ENCODE measurements at regions not wholly inside any gene's neighbourhood (a gene's known extent, or its start where the extent isn't known, plus 50 kb on each side); places are given as distances from the start of the nearest gene placed in this dataset.
"Not testable (repeated sequence)": the region's sequence is repeated elsewhere in the genome, so short reads cannot be mapped to it uniquely, and the experiment has no call there.

DNA sequence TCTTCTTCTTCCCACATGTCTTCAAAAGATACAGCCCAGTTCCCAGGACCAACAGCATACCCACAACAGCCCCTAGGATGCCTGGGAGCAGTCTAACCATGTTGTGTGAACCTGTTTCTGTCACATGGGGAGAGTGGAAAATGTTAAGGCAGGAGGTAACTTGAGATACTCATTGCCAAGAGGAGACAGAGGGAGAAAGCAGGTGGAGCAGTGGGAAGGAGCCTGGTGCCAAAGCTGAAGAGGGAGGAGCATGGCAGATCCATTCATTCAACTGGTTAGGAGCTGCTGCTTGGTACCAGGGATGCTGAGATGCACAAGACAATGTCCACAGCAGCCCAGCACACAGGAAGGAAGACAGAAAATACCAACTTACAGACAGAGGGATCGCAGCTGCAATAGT, 149.8 kb upstream of the ETV3 start:
- DNase-seq: no peak

DNA sequence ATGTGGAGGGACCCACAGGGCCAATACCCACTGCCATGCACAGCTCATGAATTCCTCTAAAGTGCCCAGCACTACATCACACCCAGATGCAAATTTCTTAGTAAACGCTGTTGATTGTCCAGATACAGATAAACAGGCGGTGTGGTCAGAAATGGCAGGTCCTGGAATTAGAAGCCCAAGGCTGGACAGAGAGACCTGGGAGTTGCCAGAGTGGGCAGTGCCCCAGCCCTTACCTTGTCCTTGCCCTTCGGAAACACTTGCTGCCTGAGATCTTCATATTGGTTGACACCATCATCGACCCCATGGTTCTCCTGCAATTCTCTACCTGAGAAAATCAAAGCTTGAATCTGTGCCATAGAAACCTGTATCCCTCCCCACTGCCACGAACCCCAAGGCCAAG, 149.3 kb upstream of the ETV3 start:
- no peak for DNase-seq

DNA sequence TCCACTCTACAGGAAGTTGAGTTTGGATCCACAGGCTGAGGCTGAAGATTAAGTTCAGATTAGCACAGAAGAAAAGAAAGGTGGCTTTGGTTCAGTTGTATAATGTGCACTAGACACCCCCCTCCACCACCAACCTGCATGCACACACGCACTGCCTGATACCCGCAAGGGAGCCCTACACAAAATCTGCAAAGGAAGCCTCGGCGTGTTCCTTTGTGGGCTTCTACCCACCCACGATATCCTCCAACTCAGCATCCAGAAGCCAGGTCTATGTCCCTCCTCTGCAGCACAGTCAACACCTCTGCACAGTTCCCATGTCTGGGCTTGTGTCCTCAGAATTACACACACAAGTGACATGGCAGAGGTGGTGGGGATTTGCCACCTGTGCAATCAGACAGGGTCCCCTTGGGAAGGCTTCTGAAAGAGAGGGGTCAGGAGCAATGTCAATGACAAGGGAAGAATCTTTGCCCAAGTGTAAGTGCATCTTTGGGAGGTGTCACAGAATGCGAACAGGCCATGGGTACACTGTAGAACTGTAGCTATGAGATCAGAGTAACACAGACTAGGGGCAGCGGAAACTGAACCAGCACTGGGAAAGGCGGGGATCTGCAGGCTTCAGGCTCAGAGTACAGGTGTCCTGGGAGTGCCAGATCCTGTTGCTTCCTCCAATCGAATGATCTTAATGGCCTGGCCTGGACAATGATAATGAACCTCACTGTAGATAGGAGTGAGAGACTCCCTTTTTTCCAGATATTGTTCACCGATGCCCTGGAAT, 148.6 kb upstream of the ETV3 start:
- DNase-seq: no peak

DNA sequence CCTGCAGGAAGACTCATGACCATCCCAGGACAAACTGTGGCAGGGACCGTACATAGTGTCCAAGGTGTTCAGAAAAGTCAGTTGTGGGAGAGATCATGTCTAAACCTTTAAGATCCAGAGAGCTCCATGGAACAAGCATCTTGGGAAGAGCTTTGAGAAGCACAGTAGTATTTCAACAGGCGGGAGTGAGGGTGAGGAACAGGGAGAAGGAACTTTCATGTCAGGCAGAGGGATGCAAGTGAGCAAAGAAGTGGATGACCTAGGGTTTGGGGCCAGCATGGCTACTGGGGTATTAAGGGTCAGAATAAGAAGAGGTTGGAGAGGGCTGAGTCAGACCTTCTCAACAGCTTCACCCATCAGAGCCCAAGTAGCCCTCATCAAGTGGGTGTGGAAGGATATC, 147.9 kb upstream of the ETV3 start:
- DNase-seq: no peak

DNA sequence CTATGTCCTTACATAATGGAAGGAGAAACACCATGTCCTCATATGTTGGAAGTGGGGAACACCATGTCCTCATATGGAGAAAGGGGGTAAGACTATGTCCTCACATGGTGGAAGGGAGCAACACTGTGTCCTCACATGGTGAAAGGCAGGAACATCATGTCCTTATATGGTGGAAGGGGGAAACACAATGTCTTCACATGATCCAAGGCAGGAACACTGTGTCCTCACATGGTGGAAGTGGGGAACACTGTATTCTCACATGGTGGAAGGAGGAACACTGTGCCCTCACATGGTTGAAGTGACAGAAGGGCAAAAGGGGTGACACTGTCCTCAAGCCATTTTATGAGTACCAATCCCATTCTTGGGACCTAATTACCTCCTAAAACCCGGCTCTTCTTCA, 146.3 kb upstream of the ETV3 start:
- no peak for DNase-seq

DNA sequence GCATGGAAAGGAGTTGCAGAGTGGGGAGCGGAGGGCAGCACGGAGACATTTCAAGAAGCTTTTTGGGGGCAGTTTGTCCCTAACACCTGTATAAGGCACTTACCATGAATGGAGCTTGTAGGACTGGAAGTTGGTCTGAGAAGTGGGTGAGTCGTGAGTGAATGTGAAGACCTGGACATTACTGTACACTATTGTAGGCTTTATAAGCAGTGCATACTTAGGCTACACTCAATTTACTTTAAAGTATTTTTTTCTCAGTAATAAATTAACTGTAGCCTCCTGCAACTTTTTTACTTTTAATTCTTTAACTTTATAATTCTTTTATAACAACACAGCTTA, 141.6 kb upstream of the ETV3 start:
- no peak for DNase-seq

DNA sequence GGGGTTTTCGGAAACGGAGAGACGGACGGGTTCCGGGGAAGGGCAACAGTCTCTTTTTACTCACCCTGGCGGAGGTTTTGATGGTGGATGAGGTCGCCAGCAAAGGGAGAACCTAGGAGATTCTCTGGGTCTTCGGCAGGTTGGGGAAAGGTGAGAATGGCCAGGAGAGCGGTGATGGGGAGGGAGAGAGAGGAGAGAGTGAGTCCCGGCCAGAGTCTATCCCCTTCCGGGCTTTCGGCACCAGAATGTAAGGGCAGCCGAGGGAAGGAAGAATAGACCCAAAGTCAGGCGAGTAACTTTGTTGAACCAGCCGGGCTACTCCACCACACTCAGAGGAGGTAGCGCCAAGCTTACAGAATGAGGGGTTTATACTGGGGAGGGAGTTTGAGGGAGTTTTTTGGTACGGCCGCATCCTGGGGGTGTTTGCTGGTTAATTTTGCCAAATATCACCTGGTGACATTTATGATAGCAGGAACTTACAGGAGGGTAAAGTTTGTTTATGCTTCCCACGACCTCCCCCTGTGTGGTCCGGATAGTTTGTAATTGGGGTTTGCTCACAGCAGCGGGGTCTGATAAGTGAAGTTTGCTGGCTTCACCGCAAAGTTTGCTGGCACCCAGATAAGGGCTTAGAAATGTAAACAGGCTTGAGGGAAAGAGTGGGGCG, 141.1 kb upstream of the ETV3 start:
- no peak for DNase-seq

DNA sequence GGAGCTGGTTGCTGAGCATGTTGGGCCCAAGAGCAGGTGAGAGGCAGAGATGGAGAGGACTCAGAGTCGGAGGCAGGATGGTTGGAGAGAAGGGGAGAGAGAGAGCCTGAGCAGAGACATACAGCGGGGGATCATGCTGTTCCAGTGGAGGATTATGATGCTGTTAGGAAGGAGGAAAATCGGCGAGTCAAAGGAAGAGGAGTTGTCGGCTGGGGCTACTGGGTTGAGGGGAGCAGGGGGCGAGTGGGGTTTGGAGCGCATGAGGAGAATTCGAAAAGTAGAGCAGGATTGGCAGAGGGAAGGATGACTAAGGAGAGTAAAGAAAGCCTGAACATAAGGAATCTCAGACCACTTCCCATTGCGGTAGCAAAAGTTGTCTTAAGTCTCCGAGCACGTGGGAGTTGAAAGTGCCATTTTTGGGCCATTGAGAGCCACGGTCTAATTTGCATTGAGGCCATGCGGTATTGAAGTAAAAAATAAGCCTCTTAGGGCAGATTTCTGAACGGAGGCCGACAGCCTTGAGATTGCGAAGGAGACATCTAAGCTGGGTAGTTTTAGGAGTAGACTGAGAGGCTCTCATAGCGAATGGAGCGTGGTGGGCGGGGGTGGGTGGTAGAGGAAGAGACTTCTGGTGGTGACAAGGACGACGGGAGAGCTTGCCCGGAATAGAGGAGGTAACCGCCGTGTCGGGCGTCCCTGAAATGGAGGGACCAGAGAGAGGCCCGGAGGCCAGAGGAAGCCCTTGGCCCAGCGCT, 140.4 kb upstream of the ETV3 start:
- no peak for DNase-seq

DNA sequence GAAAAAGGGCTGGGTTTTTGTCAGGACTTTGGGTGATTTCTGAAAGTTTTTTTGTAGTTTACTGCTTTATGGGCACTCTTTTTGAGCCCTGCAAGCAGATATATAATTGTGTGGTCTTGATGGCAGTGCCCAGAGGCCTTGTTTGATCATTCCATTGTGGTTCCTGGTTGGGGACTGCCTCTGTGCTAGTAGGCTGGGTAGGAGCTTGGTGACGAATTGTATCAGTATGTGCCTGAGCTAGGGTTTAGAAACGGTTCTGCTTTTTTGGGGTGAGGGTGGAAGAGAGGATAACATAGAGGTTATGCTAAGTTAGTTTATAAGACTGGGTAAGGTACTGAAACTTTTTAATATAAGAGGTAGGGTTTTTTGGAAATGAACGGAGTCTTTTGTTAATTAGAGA, 139.7 kb upstream of the ETV3 start:
- DNase-seq: no peak

DNA sequence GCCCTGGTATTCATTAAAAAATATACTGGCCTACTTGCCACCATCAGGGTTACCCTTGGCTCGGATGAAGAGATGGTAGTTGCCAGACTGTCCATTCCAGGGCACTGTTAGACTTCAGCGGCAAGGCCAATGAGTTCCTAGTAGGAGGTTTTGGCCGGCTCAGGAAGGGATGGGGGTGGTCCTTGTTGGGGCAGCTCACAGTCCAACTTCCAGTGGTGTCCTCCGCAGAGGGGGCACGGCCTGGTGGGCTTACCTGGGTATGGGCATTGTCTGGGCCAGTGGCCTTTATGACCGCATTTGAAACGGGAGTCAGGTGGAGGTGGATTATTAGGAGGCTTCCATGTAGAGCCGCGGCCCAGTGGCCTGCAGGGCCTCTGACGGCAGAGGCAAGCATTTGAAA, 139.1 kb upstream of the ETV3 start:
- DNase-seq: no peak

DNA sequence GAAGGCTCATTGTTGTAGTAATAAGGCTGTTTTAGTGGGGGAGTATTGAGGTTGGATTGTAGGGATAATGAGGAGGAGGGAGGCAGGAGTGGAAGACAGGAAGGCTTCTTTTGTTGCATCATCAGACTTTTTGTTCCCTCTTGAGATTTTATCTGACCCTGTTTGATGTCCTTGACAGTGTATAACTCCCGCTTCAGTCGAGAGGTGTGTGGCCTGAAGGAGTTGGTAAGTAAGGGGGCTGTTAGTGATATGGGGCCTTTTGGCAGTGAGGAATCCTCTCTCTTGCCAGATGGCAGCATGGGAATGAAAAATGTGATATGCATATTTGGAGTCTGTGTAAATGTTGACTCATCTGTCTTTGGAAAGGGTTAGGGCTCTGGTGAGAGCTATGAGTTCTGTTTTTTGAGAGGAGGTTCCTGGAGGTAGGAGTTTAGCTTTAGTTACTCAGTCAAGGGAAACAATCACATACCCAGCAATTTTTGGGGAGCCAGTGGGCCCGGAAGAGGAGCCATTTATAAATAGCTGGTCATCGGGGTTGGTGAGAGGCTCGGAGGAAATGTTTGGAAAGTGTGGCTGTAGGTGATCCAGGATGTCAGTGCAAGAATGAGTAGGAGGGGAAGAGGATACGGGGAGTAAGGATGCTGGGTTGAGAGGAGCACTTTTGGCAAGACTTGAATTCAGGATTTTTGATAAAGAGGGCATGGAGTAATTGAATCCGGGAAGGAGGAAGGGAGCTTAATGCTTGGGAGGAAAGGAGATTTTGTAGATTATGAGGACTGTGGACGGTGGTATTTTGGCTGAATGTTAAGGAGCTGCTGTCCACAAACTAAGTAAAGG, 136.7 kb upstream of the ETV3 start:
- no peak for DNase-seq

DNA sequence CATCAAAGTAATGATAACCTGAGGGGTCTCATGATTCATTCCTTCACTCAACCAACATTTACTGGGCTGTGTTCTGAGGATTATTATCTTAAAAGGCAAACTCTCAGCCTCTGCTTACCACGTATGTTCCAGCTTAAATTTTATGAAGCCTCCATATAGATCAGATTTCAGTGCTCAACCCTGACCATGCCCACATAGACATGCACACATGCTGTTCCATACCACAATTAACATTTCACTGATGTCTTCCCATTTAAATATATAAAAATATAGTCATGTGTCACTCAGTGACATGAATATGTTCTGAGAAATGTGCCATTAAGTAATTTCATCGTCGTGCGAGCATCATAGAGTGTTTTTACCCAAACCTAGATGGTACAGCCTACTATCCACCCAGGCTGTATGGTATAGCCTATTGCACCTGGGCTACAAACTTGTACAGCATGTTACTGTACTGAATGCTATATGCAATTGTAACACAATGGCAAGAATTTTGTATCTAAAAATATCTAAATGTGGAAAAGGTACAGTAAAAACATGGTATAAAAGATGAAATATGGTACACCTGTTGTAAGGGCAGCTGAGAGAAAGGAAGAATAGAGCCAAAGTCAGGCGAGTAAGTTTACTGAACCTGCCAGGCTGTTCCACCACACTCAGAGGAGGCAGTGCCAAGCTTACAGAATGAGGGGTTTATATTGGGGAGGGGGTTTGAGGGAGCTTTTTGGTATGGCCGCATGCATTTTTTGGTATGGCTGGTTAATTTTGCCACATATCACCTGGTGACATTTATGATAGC, 134.7 kb upstream of the ETV3 start:
- no peak for DNase-seq

DNA sequence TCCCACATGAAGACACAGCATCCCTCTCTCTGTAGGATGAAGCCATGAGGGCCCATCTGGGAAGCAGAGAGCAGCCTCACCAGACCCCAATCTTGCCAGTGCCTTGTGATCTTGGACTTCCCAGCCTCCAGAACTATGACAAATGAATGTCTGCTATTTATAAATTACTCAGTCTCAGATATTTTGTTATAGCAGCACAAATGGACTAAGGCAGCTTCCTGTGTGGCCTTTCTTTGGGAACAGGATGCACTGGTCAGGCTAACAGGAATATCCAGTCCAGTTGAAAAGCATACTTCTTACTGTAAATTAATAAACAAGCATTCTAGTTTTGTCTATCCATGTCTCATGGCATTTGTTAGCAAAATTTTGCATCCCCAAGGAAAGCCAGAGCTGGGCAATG, 134.1 kb upstream of the ETV3 start:
- no peak for DNase-seq

DNA sequence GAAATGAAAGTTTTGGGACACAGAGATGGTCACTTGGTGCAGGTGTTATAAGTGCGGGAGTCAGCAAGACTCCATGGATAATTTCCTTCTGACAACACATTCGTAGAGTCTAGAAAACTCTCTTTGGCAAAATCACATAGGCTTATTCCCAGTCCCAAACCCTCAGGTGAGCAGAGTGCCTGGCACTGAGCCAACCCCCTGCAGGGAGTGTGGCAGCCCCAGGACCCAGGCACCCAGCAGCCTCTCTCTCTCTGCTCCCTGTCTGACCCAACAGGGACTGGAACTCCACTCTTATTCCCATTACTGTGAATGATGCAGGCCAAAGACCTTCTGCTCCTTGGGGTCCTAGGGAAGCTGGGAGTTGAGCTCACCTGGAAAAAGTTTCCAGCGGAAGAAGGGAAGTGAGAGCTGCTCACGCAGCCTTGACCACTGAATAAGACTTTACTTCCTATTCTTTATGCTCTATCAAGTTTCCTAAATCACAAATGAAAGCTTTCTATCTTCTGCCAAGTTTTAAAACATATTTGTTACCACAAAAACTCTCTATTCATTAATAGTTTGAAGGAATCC, 132.6 kb upstream of the ETV3 start:
- DNase-seq: no peak

DNA sequence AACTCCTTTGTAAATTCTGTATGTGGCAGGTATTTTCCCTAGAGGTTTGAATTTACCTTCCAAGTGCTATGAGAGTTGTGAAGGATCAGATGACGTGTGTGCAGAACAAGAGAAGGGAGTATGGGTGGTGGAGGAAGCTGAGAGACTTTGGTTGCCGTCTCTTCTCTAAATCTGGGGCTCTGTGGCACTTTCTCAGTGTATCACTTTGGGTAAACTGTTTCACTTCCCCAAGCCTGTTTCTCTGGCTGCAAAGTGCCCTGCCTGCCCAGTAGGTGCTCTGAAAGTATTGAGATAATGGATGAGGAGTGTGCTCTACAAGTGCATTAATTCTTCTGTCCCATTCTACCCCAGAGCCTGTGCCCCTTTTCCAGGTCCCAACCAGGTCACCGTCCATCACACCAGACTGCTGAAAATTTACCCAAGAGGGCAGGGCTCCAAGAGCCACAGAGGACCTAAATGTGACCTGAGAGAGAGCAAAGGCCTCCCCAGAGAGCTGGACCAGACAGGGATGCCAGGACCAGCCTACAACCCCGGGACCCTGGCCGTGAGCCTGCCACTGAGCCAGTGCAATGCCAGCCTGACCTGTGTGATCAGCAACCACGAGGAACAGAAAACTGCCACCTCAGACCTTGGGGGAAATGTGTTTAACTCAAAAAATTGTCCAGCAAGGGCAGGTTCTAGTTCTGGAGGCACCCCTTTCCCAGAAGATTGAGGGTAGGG, 131.6 kb upstream of the ETV3 start:
- no peak for DNase-seq

DNA sequence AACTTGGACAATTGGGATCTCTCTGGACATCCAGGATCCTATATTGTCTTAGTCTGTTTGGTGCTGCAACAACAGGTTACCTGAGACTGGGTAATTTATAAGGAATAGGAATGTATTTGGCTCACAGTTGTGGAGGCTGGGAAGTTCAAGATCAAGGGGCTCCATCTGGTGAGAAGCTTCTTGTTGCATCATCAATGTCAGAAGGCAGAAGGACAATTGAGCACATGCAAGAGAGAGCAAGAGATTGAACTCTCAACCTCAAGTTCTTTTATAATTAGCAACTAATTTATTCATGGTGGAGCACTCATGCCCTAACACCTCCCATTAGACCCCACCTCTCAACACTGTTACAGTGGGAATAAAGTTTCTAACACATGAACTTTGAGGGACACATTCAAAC, 124.7 kb upstream of the ETV3 start:
- DNase-seq: no peak

DNA sequence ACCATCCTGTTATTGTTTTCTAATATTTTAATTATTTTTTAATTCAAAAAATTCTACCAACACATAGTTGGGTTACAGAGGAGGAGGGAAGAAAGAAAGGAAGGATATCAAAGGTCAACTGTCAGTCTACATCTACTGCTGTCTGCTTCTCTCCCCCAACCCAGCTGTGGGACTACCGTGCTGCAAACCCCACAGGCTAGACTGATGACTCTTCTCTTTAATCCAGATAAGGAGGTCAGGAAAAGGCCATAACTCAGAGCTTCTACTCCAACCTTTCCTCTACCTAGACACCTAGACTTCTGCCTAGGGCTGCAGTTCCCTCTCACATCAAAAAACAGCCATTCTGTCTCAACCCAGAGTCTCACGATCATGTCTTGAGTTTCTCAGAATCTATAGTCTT, 124.2 kb upstream of the ETV3 start:
- DNase-seq: no peak

DNA sequence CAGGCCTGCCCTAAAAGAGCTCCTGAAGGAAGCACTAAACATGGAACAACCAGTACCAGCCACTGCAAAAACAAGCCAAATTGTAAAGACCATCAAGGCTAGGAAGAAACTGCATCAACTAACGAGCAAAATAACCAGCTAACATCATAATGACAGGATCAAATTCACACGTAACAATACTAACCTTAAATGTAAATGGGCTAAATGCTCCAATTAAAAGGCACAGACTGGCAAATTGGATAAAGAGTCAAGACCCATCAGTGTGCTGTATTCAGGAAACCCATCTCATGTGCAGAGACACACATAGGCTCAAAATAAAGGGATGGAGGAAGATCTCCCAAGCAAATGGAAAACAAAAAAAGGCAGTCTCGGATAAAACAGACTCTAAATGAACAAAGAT, 117.7 kb upstream of the ETV3 start:
- DNase-seq: not testable (repeated sequence)

DNA sequence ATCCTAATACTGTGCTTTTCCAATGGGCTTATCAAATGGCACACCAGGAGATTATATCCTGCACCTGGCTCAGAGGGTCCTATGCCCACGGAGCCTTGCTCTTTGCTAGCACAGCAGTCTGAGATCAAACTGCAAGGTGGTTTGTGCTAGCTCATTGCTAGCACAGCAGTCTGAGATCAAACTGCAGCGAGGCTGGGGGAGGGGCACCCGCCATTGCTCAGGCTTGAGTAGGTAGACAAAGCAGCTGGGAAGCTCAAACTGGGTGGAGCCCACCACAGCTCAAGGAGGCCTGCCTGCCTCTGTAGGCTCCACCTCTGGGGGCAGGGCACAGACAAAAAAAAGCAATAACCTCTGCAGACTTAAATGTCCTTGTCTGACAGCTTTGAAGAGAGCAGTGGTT, 116.0 kb upstream of the ETV3 start:
- DNase-seq: not testable (repeated sequence)

DNA sequence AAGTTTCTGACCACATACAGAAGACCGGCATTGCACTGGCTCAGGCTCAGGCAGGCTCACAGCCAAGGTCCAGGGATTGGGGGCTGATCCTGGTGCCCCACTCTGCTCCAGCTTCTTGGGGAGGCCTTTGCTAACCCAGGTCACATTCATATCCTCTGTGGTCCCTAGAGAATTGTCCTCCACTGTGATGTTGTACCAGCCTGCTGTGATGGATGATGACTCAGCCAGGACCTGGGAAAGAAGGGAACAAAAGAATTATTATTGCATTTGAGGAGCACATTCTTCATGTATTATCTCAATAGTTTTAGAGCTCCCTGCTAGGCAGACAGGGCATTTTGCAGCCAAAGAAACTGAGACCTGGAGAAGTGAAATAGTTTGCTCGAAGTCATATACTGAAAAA, 114.3 kb upstream of the ETV3 start:
- DNase-seq: no peak

DNA sequence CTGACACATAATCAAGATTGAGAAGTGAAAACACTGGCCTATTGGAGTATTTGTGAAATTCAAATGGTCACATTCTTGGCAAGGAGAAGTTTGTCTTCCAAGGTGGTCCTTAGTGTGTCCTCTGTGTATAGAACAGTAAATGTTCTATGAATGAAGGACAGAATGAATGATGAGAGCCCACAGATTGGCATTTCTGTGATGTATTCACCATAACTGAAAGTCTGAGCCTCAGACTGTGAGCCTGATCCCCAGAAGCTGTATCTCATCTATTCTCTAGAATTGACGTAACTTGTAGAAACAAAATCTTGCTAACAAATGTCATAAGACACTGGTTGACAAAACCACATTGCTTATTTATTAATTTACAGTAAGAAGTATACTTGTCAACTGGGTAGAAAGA, 111.5 kb upstream of the ETV3 start:
- no peak for DNase-seq
